Mucosa of stomach (tissue), 1 donor: ENCODE measurements at regions not wholly inside any gene's neighbourhood (a gene's known extent, or its start where the extent isn't known, plus 50 kb on each side); places are given as distances from the start of the nearest gene placed in this dataset.

Source experiments
- H3K27me3 ChIP-seq: one replicate; pipeline ENCODE4 v1.7.0; 2013; ENCODE audit warnings: mild to moderate bottlenecking, low read length; ENCODE audit not compliant: control insufficient read depth, insufficient read depth
- H3K36me3 ChIP-seq: one replicate; pipeline ENCODE4 v1.7.0; 2013; ENCODE audit warnings: low read length; ENCODE audit not compliant: control insufficient read depth, insufficient read depth
- H3K4me1 ChIP-seq: one replicate; pipeline ENCODE4 v1.7.0; 2013; ENCODE audit warnings: mild to moderate bottlenecking, low read length; ENCODE audit not compliant: control insufficient read depth, insufficient read depth
- H3K4me3 ChIP-seq: one replicate; pipeline ENCODE4 v1.7.0; 2013; ENCODE audit warnings: low read length
- H3K9ac ChIP-seq: one replicate; pipeline ENCODE4 v1.7.0; 2013; ENCODE audit warnings: mild to moderate bottlenecking, low read length, moderate library complexity
- H3K9me3 ChIP-seq: one replicate; pipeline ENCODE4 v1.7.0; 2013; ENCODE audit warnings: mild to moderate bottlenecking, low read length, moderate library complexity; ENCODE audit not compliant: control insufficient read depth
- donor health status: Pancreatic carcinoma.

DNA sequence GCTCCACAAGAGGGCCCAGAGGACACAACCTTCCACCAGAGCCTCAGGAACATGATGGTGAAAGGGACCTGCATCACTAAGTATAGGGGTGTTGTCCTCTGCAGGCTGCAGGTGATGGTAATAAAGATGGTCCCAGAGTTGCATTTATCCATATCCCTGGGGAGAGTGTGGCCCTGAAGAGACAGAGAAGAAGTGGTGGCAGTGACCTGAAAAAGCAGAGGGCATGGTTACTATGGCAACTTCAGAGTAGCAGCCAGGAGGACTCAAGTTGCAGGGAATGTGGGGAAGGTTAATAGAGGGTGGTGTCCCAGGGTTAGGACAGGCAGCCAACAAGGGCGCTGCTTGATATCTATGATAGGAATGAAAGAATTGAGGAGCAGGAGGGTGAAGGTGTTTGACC lies 57.1 kb downstream of the HLA-A start:
- no peak overlapping the region for H3K9ac ChIP-seq
- peaks cover 5% of the 10 kb centered on the region for H3K27me3 ChIP-seq
- no peaks in the 10 kb centered on the region for H3K9me3 ChIP-seq
- H3K36me3 ChIP-seq: no peaks in the 10 kb centered on the region
- no peak overlapping the region for H3K4me3 ChIP-seq
- H3K4me1 ChIP-seq: no peaks in the 10 kb centered on the region

DNA sequence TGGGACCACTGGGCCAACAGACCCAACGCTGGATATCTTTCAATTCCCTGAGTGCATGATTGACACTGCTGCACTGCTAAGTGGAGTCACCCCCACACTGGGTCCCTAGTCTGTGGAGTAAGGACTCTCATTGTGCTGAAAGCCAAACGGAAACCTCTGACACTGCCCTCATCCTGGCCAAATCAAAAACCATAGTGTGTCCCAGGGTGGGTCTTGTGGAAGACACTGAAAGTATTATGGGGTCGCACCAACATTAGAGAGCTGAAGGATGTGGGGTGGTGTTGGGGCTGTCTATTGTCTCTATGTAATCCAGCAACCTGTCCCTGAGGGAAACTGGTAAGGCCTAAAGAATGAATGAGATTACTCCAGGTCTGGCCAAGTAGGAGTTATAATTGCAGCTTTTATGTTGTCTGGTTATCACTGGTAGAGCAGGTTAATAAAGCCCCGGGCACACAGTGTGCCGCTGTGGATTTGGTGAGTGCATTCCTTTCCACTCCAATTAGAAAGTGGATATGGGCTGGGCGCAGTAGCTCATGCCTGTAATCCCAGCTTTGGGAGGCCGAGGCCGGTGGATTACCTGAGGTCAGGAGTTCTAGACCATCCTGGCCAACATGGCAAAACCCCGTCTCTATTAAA lies 57.9 kb downstream of the HLA-A start:
- H3K4me3 ChIP-seq: no peak overlapping the region
- H3K27me3 ChIP-seq: peaks cover 5% of the 10 kb centered on the region
- H3K36me3 ChIP-seq: no peaks in the 10 kb centered on the region
- no peaks in the 10 kb centered on the region for H3K4me1 ChIP-seq
- no peaks in the 10 kb centered on the region for H3K9me3 ChIP-seq
- H3K9ac ChIP-seq: no peak overlapping the region

DNA sequence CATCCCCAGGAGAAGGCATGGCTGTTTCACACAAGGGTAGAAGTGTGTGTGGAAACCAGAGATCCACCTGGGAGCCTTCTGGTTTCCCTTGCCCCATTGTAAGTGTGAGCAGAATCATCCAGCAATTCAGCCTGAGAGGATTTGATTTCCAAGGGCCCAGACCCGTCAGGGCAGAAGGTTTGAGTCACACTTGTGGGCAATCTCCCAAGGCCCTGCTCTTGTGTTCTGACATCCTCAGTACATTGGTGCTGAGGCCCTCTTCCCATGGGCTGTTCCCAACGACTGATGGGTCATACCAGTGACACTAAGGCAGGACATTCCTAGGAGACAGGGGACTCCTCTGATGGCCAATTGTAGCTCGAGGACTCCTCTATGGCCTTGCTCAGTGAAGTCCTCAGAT lies 58.2 kb upstream of the POLR1H start:
- Histone ChIP-seq H3K9ac (no peak overlapping the region), H3K4me1 (peaks cover 15% of the 10 kb centered on the region), H3K36me3 (no peaks in the 10 kb centered on the region)

DNA sequence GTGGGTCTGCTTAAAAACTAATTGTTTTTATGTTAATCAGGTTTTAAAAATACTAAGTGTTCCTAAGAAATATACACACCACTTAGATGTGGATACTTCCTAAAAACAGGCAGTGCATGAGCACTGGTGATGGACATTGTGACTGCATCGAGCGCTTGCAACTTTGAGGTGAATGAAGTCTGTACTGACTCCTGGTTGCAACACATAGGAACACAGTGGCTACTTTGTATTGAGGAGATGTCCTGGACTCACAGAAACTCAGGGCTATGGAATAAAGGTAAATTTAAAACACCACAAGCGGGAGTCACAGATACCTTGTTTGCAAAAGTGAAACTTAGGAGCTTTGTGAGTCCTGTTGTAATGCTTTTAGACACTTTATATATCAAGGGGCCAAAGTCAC lies 55.6 kb upstream of the POLR1H start:
- Histone ChIP-seq H3K9ac (no peak overlapping the region), H3K4me3 (no peak overlapping the region), H3K36me3 (no peaks in the 10 kb centered on the region), H3K4me1 (peaks cover 15% of the 10 kb centered on the region), H3K9me3 (no peaks in the 10 kb centered on the region), H3K27me3 (peaks cover 24% of the 10 kb centered on the region)

More for the DNA sequence above, 58.2 kb upstream of the POLR1H start:
- H3K9me3 ChIP-seq: no peaks in the 10 kb centered on the region
- H3K4me3 ChIP-seq: no peak overlapping the region
- H3K27me3 ChIP-seq: peaks cover 19% of the 10 kb centered on the region

DNA sequence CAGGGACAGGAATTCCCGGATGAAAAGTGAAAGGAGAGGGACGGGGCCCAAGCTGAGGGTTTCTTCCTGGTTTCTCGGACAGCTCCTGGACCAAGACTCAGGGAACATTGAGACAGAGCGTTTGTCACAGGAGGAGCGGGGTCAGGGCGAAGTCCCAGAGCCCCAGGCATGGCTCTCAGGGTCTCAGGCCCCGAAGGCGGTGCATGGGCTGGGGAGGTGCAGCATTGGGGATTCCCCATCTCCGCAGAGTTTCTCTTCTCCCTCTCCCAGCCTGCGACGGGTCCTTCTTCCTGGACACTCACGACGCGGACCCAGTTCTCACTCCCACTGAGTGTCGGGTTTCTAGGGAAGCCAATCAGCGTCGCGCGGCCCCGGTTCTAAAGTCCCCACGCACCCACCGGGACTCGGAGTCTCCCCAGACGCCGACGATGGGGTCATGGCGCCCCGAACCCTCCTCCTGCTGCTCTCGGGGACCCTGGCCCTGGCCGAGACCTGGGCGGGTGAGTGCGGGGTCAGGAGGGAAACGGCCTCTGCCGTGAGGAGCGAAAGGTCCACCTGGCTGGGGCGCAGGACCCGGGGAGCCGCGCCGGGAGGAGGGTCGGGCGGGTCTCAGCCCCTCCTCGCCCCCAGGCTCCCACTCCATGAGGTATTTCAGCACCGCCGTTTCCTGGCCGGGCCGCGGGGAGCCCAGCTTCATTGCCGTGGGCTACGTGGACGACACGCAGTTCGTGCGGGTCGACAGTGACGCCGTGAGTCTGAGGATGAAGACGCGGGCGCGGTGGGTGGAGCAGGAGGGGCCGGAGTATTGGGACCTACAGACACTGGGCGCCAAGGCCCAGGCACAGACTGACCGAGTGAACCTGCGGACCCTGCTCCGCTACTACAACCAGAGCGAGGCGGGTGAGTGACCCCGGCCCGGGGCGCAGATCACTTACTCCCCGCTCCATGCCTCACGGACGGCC lies 54.6 kb upstream of the POLR1H start:
- peaks cover 24% of the 10 kb centered on the region for H3K27me3 ChIP-seq
- H3K9me3 ChIP-seq: no peaks in the 10 kb centered on the region
- H3K9ac ChIP-seq: peak overlapping the region; percentile 73
- peak overlapping the region; percentile 65 for H3K4me3 ChIP-seq
- no peaks in the 10 kb centered on the region for H3K36me3 ChIP-seq
- H3K4me1 ChIP-seq: peaks cover 15% of the 10 kb centered on the region

DNA sequence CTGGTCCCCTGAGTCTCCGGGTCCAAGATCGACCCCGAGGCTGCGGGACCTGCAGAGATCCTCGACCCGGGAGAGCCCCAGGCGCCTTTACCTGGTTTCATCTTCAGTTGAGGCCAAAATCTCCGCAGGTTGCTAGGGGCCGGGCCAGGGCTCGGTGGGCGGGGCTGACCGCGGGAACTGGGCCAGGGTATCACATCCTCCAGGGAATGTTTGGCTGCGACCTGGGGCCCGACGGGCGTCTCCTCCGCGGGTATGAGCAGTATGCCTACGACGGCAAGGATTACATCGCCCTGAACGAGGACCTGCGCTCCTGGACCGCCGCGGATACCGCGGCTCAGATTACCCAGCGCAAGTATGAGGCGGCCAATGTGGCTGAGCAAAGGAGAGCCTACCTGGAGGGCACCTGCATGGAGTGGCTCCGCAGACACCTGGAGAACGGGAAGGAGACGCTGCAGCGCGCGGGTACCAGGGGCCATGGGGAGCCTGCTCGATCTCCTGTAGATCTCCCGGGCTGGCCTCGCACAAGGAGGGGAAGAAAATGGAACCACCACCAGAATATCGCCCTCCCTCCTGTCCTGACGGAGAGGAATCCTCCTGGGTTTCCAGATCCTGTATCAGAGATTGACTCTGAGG lies 53.8 kb upstream of the POLR1H start:
- no peaks in the 10 kb centered on the region for H3K9me3 ChIP-seq
- peaks cover 15% of the 10 kb centered on the region for H3K4me1 ChIP-seq
- no peaks in the 10 kb centered on the region for H3K36me3 ChIP-seq
- H3K9ac ChIP-seq: peak overlapping the region; percentile 73
- H3K27me3 ChIP-seq: peaks cover 24% of the 10 kb centered on the region
- H3K4me3 ChIP-seq: peak overlapping the region; percentile 65

DNA sequence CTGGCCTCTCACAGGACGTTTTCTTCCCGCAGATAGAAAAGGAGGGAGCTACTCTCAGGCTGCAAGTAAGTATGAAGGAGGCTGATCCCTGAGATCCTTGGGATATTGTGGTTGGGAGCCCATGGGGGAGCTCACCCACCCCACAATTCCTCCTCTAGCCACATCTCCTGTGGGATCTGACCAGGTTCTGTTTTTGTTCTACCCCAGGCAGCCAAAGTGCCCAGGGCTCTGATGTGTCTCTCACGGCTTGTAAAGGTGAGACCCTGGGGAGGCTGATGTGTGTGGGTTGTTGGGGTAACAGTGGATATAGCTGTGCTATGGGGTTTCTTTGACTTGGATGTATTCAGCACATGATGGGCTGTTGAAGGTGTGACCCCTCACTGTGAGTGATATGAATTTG lies 52.0 kb upstream of the POLR1H start:
- Histone ChIP-seq H3K36me3 (no peaks in the 10 kb centered on the region), H3K27me3 (peaks cover 24% of the 10 kb centered on the region), H3K4me3 (no peak overlapping the region), H3K9ac (no peak overlapping the region), H3K9me3 (no peaks in the 10 kb centered on the region), H3K4me1 (peaks cover 15% of the 10 kb centered on the region)
